HEK293T (cell line): ENCODE measurements at regions not wholly inside any gene's neighbourhood (a gene's known extent, or its start where the extent isn't known, plus 50 kb on each side); places are given as distances from the start of the nearest gene placed in this dataset.

Source experiments
- ELF4 ChIP-seq: fragments of 450-650 bp; IDR thresholded peaks from 2 replicates; pipeline ENCODE4 v1.6.1; 2017; ENCODE audit warnings: antibody characterized with exemption
- FOXM1 ChIP-seq: fragments of 450-650 bp; IDR thresholded peaks from 2 replicates; pipeline ENCODE4 v1.6.1; 2017; ENCODE audit warnings: mild to moderate bottlenecking, borderline replicate concordance
- NFRKB ChIP-seq: fragments of 450-650 bp; IDR thresholded peaks from 2 replicates; pipeline ENCODE4 v1.6.1; 2016; ENCODE audit warnings: mild to moderate bottlenecking, moderate library complexity
- SP1 ChIP-seq: fragments of 450-650 bp; IDR thresholded peaks from 2 replicates; pipeline ENCODE4 v1.6.1; 2017
- SUZ12 ChIP-seq: fragments of 450-650 bp; IDR thresholded peaks from 2 replicates; pipeline ENCODE4 v1.6.1; 2016; ENCODE audit warnings: mild to moderate bottlenecking
- ZNF384 ChIP-seq: fragments of 450-650 bp; IDR thresholded peaks from 2 replicates; pipeline ENCODE4 v1.6.1; 2016
- TF ChIP-seq, protein P1 (sequence below): fragments of 450-650 bp; IDR thresholded peaks from 2 replicates; pipeline ENCODE4 v1.6.1; 2016

DNA sequence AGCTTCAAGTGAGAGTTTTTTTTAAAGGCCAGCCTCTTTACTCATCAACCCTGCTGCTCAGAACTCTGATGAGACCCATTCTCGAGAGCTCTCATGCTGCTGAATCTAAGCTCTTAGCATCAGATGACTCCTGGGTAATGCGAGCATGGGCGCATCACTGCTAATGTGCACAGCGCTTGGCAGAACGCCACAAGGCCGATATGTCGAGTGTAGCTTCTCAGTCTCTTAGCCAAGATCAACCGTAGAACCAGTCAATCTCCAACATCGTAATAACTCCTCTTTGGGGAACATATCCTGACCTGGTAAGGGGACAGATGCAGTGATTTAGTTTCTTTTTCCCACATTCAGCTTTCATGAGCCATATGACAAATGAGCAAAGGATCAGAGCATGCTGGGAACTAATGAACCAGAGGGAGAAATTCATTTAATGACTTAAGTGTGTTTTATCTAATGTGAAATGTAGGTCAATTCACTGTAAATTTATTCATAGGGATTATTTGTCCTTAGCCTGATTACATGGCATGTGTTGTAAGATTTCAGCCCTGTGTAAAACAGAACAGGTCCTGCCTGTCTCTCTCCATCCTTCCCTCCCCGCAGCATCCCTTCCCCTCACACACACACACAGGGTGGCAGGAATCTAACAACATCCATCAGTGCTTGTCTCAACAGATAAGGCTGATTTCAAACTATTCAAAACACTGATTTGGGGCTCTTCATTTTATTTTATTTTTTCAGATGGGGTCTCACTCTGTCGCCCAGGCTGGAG is 195.4 kb upstream of the C2CD4B start:
- TF ChIP-seq ZNF384 (no peak), FOXM1 (no peak), SP1 (no peak), NFRKB (no peak), SUZ12 (no peak), ELF4 (no peak)
- TF ChIP-seq, protein P1, sequence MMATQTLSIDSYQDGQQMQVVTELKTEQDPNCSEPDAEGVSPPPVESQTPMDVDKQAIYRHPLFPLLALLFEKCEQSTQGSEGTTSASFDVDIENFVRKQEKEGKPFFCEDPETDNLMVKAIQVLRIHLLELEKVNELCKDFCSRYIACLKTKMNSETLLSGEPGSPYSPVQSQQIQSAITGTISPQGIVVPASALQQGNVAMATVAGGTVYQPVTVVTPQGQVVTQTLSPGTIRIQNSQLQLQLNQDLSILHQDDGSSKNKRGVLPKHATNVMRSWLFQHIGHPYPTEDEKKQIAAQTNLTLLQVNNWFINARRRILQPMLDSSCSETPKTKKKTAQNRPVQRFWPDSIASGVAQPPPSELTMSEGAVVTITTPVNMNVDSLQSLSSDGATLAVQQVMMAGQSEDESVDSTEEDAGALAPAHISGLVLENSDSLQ = no peak
